ENCODE measurements at regions not wholly inside any gene's neighbourhood (a gene's known extent, or its start where the extent isn't known, plus 50 kb on each side); places are given as distances from the start of the nearest gene placed in this dataset.

DNA sequence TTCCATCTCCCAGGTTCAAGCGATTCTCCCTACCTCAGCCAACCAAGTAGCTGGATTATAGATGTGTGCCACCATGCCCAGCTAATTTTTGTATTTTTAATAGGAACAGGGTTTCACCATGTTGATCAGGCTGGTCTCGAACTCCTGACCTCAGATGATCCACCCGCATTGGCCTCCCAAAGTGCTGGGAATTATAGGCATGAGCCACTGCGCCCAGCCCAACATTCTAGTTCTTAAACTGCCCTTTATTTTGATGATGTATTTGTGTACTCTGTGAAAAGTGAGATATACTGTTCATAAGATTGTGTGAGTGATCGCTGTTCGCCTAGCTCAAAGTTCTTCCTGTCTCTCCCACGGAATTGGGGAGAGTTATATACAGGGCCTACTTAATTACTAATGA lies 93.1 kb downstream of the HFE start:
- Histone ChIP-seq H4K20me1 (replicated peaks; ENCODE audit: insufficient read depth) (no peaks in the 10 kb centered on the region), H3K36me3 (ENCODE audit: insufficient read depth) (no peaks in the 10 kb centered on the region), H3F3A (replicated peaks; ENCODE audit: low read depth) (peaks cover 3% of the 10 kb centered on the region; the same call in 1 of the 2 replicates), H3K27ac (ENCODE audit: low read depth) (no peak overlapping the region), H3K4me3 (no peak overlapping the region), H3K4me1 (ENCODE audit: insufficient read depth) (peaks cover 11% of the 10 kb centered on the region), H3K4me2 (no peak overlapping the region), H3K27me3 (ENCODE audit: insufficient read depth) (no peaks in the 10 kb centered on the region), H3K9me2 (ENCODE audit: insufficient read depth) (no peaks in the 10 kb centered on the region), H2AFZ (no peak overlapping the region), H3K79me2 (replicated peaks; ENCODE audit: insufficient read depth) (no peaks in the 10 kb centered on the region)
- peaks cover 14% of the 10 kb centered on the region for H3K27me3 Mint-ChIP-seq (ENCODE audit: insufficient read depth, low read depth, poor library complexity)
- ATAC-seq (no peak), DNase-seq (ENCODE audit: low spot score) (no peak)
- TF ChIP-seq, protein P1, sequence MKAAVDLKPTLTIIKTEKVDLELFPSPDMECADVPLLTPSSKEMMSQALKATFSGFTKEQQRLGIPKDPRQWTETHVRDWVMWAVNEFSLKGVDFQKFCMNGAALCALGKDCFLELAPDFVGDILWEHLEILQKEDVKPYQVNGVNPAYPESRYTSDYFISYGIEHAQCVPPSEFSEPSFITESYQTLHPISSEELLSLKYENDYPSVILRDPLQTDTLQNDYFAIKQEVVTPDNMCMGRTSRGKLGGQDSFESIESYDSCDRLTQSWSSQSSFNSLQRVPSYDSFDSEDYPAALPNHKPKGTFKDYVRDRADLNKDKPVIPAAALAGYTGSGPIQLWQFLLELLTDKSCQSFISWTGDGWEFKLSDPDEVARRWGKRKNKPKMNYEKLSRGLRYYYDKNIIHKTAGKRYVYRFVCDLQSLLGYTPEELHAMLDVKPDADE (IDR thresholded peaks at IDR 0.05): no peak
- no peak for TF ChIP-seq STAT1 (IDR thresholded peaks at IDR 0.05; ENCODE audit: unreplicated experiment)
- TF ChIP-seq ZNF331 (CRISPR knock-in tag; IDR thresholded peaks at IDR 0.05; ENCODE audit: low read depth): no peak
- no peak for TF ChIP-seq POLR2AphosphoS5 (IDR thresholded peaks at IDR 0.05; ENCODE audit: low read depth)
- TF ChIP-seq, protein P2, sequence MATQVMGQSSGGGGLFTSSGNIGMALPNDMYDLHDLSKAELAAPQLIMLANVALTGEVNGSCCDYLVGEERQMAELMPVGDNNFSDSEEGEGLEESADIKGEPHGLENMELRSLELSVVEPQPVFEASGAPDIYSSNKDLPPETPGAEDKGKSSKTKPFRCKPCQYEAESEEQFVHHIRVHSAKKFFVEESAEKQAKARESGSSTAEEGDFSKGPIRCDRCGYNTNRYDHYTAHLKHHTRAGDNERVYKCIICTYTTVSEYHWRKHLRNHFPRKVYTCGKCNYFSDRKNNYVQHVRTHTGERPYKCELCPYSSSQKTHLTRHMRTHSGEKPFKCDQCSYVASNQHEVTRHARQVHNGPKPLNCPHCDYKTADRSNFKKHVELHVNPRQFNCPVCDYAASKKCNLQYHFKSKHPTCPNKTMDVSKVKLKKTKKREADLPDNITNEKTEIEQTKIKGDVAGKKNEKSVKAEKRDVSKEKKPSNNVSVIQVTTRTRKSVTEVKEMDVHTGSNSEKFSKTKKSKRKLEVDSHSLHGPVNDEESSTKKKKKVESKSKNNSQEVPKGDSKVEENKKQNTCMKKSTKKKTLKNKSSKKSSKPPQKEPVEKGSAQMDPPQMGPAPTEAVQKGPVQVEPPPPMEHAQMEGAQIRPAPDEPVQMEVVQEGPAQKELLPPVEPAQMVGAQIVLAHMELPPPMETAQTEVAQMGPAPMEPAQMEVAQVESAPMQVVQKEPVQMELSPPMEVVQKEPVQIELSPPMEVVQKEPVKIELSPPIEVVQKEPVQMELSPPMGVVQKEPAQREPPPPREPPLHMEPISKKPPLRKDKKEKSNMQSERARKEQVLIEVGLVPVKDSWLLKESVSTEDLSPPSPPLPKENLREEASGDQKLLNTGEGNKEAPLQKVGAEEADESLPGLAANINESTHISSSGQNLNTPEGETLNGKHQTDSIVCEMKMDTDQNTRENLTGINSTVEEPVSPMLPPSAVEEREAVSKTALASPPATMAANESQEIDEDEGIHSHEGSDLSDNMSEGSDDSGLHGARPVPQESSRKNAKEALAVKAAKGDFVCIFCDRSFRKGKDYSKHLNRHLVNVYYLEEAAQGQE (IDR thresholded peaks at IDR 0.05; ENCODE audit: unreplicated experiment): no peak
- H3K36me3 Mint-ChIP-seq (ENCODE audit: low read depth): no peaks in the 10 kb centered on the region
- no peak overlapping the region for H3K27ac Mint-ChIP-seq
- peaks cover 3% of the 10 kb centered on the region; the same call in 2 of the 3 replicates for H3K9me3 Mint-ChIP-seq
- H3K4me1 Mint-ChIP-seq: peaks cover 25% of the 10 kb centered on the region
- H3K4me3 Mint-ChIP-seq: no peak overlapping the region

DNA sequence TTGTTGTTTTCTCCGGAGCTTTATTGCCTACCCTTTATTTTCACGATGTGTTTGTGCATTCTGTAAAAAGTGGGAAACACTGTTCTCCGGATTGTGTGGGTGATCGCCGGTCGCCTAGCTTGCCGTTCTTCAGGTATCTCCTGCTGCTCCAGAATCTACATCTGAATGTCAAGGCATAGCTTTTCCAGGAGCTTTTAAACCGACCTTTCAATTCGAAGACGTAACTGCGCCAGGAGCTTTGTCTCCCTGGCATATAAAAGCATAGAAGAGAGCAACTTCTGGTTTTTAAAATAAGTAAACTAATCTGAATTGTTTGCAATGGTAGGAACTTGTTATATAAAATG lies 96.0 kb downstream of the HFE start:
- peak overlapping the region; percentile 85 for H3K27ac ChIP-seq (ENCODE audit: low read depth)
- no peaks in the 10 kb centered on the region for H4K20me1 ChIP-seq (replicated peaks; ENCODE audit: insufficient read depth)
- ATAC-seq: peak; percentile 61
- Mint-ChIP-seq H3K27ac (peak overlapping the region; percentile 100), H3K4me3 (peak overlapping the region; percentile 90), H3K36me3 (ENCODE audit: low read depth) (no peaks in the 10 kb centered on the region), H3K9me3 (peaks cover 6% of the 10 kb centered on the region; the same call in 2 of the 3 replicates), H3K4me1 (peaks cover 44% of the 10 kb centered on the region), H3K27me3 (ENCODE audit: insufficient read depth, low read depth, poor library complexity) (peaks cover 17% of the 10 kb centered on the region)
- peak; percentile 82 for DNase-seq (ENCODE audit: low spot score)
- H3K27me3 ChIP-seq (ENCODE audit: insufficient read depth): no peaks in the 10 kb centered on the region
- no peaks in the 10 kb centered on the region for H3K36me3 ChIP-seq (ENCODE audit: insufficient read depth)
- no peaks in the 10 kb centered on the region for H3K9me2 ChIP-seq (ENCODE audit: insufficient read depth)
- peak overlapping the region; percentile 62 for H3K4me2 ChIP-seq
- no peaks in the 10 kb centered on the region for H3K79me2 ChIP-seq (replicated peaks; ENCODE audit: insufficient read depth)
- H3F3A ChIP-seq (replicated peaks; ENCODE audit: low read depth): peaks cover 4% of the 10 kb centered on the region
- no peak overlapping the region for H2AFZ ChIP-seq
- H3K4me1 ChIP-seq (ENCODE audit: insufficient read depth): peaks cover 24% of the 10 kb centered on the region
- TF ChIP-seq, protein P1 (IDR thresholded peaks at IDR 0.05): no peak
- no peak for TF ChIP-seq EZH2phosphoT487 (IDR thresholded peaks at IDR 0.05; ENCODE audit: unreplicated experiment)
- TF ChIP-seq JUNB (IDR thresholded peaks at IDR 0.05; ENCODE audit: unreplicated experiment): no peak
- no peak for TF ChIP-seq ZNF114 (CRISPR knock-in tag; IDR thresholded peaks at IDR 0.05)
- TF ChIP-seq CREB1 (CRISPR knock-in tag; IDR thresholded peaks at IDR 0.05; ENCODE audit: low read depth): no peak
- peak overlapping the region; percentile 70 for H3K4me3 ChIP-seq
